Hepatocyte (in vitro differentiated cells): ENCODE measurements at regions not wholly inside any gene's neighbourhood (a gene's known extent, or its start where the extent isn't known, plus 50 kb on each side); places are given as distances from the start of the nearest gene placed in this dataset.

Experiments
- DNase-seq: peaks from one replicate; pipeline ENCODE4 v3.0.0-alpha.2; 2016; ENCODE audit warnings: low spot score
- H2AFZ ChIP-seq: fragments of 200-600 bp; sonication (generic); 2 replicates; pipeline ENCODE4 v1.6.0; 2016; ENCODE audit warnings: antibody characterized with exemption, mild to moderate bottlenecking
- H3K27ac ChIP-seq: fragments of 200-600 bp; sonication (generic); 2 replicates; pipeline ENCODE4 v1.5.1; 2016; ENCODE audit warnings: mild to moderate bottlenecking
- H3K27me3 ChIP-seq: fragments of 200-600 bp; sonication (generic); 2 replicates; pipeline ENCODE4 v1.6.1; 2016
- H3K36me3 ChIP-seq: fragments of 200-600 bp; sonication (generic); replicated peaks from 2 replicates; pipeline ENCODE4 v1.5.1; 2016; ENCODE audit warnings: low read depth; ENCODE audit not compliant: insufficient read depth
- H3K4me1 ChIP-seq: fragments of 200-600 bp; sonication (generic); 2 replicates; pipeline ENCODE4 v1.5.1; 2016; ENCODE audit warnings: mild to moderate bottlenecking, moderate library complexity; ENCODE audit not compliant: insufficient read depth
- H3K4me2 ChIP-seq: fragments of 200-600 bp; sonication (generic); 2 replicates; pipeline ENCODE4 v1.6.0; 2016
- H3K4me3 ChIP-seq: fragments of 200-600 bp; sonication (generic); 2 replicates; pipeline ENCODE4 v1.5.1; 2016; ENCODE audit warnings: mild to moderate bottlenecking
- H3K79me2 ChIP-seq: fragments of 200-600 bp; sonication (generic); 2 replicates; pipeline ENCODE4 v1.6.0; 2017; ENCODE audit warnings: mild to moderate bottlenecking
- H3K9me2 ChIP-seq: fragments of 200-600 bp; sonication (generic); replicated peaks from 2 replicates; pipeline ENCODE4 v1.6.0; 2017; ENCODE audit warnings: mild to moderate bottlenecking; ENCODE audit not compliant: insufficient read depth
- H3K9me3 ChIP-seq: fragments of 200-600 bp; sonication (generic); 2 replicates; pipeline ENCODE4 v1.5.1; 2016; ENCODE audit warnings: low read depth, mild to moderate bottlenecking
- H4K20me1 ChIP-seq: fragments of 200-600 bp; sonication (generic); 2 replicates; pipeline ENCODE4 v1.6.0; 2016; ENCODE audit warnings: mild to moderate bottlenecking; ENCODE audit not compliant: insufficient read depth, poor library complexity, severe bottlenecking
- CTCF ChIP-seq: fragments of 200-600 bp; sonication (generic); IDR thresholded peaks from 2 replicates; pipeline ENCODE4 v1.5.1; 2016; ENCODE audit warnings: antibody characterized with exemption, mild to moderate bottlenecking; ENCODE audit not compliant: poor library complexity
- EZH2 ChIP-seq: fragments of 200-600 bp; sonication (generic); IDR thresholded peaks from 2 replicates; pipeline ENCODE4 v1.6.1; 2016; ENCODE audit warnings: antibody characterized with exemption, mild to moderate bottlenecking, borderline replicate concordance
- EZH2phosphoT487 ChIP-seq: fragments of 200-600 bp; sonication (generic); IDR thresholded peaks from one replicate; pipeline ENCODE4 v1.6.1; 2018; ENCODE audit warnings: antibody characterized with exemption, mild to moderate bottlenecking, low read depth, moderate library complexity; ENCODE audit not compliant: unreplicated experiment, severe bottlenecking
- WGBS: methylation state at CpG from one replicate; pipeline ENCODE4 v1.1.6; 2016; ENCODE audit warnings: low lambda C conversion rate; ENCODE audit errors: missing lambda C conversion rate; 5-methylcytosine and 5-hydroxymethylcytosine counted together

GRCh38 chr2:7510353-7510752 lies 593.1 kb downstream of the RNF144A start:
- no peak overlapping the region for H3K4me3 ChIP-seq
- no peaks in the 10 kb centered on the region for H3K27me3 ChIP-seq
- no peaks in the 10 kb centered on the region for H3K79me2 ChIP-seq
- H3K36me3 ChIP-seq = no peaks in the 10 kb centered on the region
- H3K9me3 ChIP-seq = no peaks in the 10 kb centered on the region
- no peak overlapping the region for H2AFZ ChIP-seq
- H4K20me1 ChIP-seq = no peaks in the 10 kb centered on the region
- H3K4me2 ChIP-seq = no peak overlapping the region
- WGBS = 88% methylated on average over 4 of the region's 4 CpGs
- no peaks in the 10 kb centered on the region for H3K4me1 ChIP-seq
- TF ChIP-seq EZH2 (no peak), CTCF (peak; percentile 6), EZH2phosphoT487 (no peak)
- no peak overlapping the region for H3K27ac ChIP-seq
- DNase-seq = no peak
- H3K9me2 ChIP-seq = no peaks in the 10 kb centered on the region

GRCh38 chr2:7513834-7514233 lies 596.6 kb downstream of the RNF144A start:
- H3K27ac ChIP-seq = no peak overlapping the region
- DNase-seq = no peak
- H2AFZ ChIP-seq = no peak overlapping the region
- H3K9me3 ChIP-seq = no peaks in the 10 kb centered on the region
- no peaks in the 10 kb centered on the region for H3K4me1 ChIP-seq
- H3K27me3 ChIP-seq = no peaks in the 10 kb centered on the region
- TF ChIP-seq EZH2phosphoT487 = no peak
- TF ChIP-seq EZH2 = no peak
- no peak for TF ChIP-seq CTCF
- 81% methylated on average over 3 of the region's 3 CpGs for WGBS
- no peak overlapping the region for H3K4me2 ChIP-seq
- H3K9me2 ChIP-seq = no peaks in the 10 kb centered on the region
- H3K79me2 ChIP-seq = no peaks in the 10 kb centered on the region
- no peak overlapping the region for H3K4me3 ChIP-seq
- H3K36me3 ChIP-seq = no peaks in the 10 kb centered on the region
- no peaks in the 10 kb centered on the region for H4K20me1 ChIP-seq

- no peak for DNase-seq
- H3K27me3 ChIP-seq = peaks cover under 1% of the 10 kb centered on the region
- H3K79me2 ChIP-seq = no peaks in the 10 kb centered on the region
- H4K20me1 ChIP-seq = no peaks in the 10 kb centered on the region
- H3K4me2 ChIP-seq = no peak overlapping the region
- H3K9me2 ChIP-seq = no peaks in the 10 kb centered on the region
- H2AFZ ChIP-seq = no peak overlapping the region
- H3K4me1 ChIP-seq = no peaks in the 10 kb centered on the region
- H3K27ac ChIP-seq = no peak overlapping the region
- H3K9me3 ChIP-seq = no peaks in the 10 kb centered on the region
- no peak for TF ChIP-seq EZH2
- TF ChIP-seq CTCF = no peak
- no peak for TF ChIP-seq EZH2phosphoT487
- no peaks in the 10 kb centered on the region for H3K36me3 ChIP-seq
- H3K4me3 ChIP-seq = no peak overlapping the region
These were observed 598.1 kb downstream of the RNF144A start for GRCh38 chr2:7515327-7515726.

GRCh38 chr2:7516484-7517063 lies 599.4 kb downstream of the RNF144A start:
- no peak for DNase-seq
- Histone ChIP-seq H3K4me1 (no peaks in the 10 kb centered on the region), H3K4me3 (no peak overlapping the region), H3K27ac (no peak overlapping the region), H3K79me2 (no peaks in the 10 kb centered on the region), H3K36me3 (no peaks in the 10 kb centered on the region), H4K20me1 (no peaks in the 10 kb centered on the region), H3K9me3 (no peaks in the 10 kb centered on the region), H2AFZ (no peak overlapping the region), H3K27me3 (peaks cover 4% of the 10 kb centered on the region), H3K9me2 (no peaks in the 10 kb centered on the region), H3K4me2 (peak overlapping the region; percentile 11)
- WGBS = 38% methylated on average over 2 of the region's 2 CpGs
- TF ChIP-seq EZH2phosphoT487 = no peak
- TF ChIP-seq EZH2 = no peak
